ENCODE measurements at regions not wholly inside any gene's neighbourhood (a gene's known extent, or its start where the extent isn't known, plus 50 kb on each side); places are given as distances from the start of the nearest gene placed in this dataset.

GRCh38 chr15:31226021-31226420 lies 100.6 kb upstream of the KLF13 start:
- no peaks in the 10 kb centered on the region for H3K9me3 Mint-ChIP-seq
- H3K27ac Mint-ChIP-seq (ENCODE audit: low read depth) = no peak overlapping the region
- peaks cover 18% of the 10 kb centered on the region for H3K4me1 Mint-ChIP-seq
- H3K27me3 Mint-ChIP-seq = no peaks in the 10 kb centered on the region
- DNase-seq (ENCODE audit: low spot score in 2 of 2) (no peak), ATAC-seq (replicated peaks; ENCODE audit: extremely low read depth, poor library complexity, severe bottlenecking) (no peak)
- H3K4me3 Mint-ChIP-seq = no peak overlapping the region
- no peaks in the 10 kb centered on the region for H3K36me3 Mint-ChIP-seq (ENCODE audit: insufficient read depth)

- Mint-ChIP-seq H3K27me3 (no peaks in the 10 kb centered on the region), H3K9me3 (no peaks in the 10 kb centered on the region), H3K4me1 (peaks cover 18% of the 10 kb centered on the region), H3K27ac (ENCODE audit: low read depth) (no peak overlapping the region), H3K4me3 (no peak overlapping the region), H3K36me3 (ENCODE audit: insufficient read depth) (no peaks in the 10 kb centered on the region)
- ATAC-seq (replicated peaks; ENCODE audit: extremely low read depth, poor library complexity, severe bottlenecking) (no peak), DNase-seq (ENCODE audit: low spot score in 2 of 2) (no peak)
These were observed 99.4 kb upstream of the KLF13 start for GRCh38 chr15:31227235-31227634.

GRCh38 chr15:31228011-31228484 lies 98.6 kb upstream of the KLF13 start:
- Mint-ChIP-seq H3K4me3 (no peak overlapping the region), H3K36me3 (ENCODE audit: insufficient read depth) (no peaks in the 10 kb centered on the region), H3K27ac (ENCODE audit: low read depth) (no peak overlapping the region), H3K4me1 (peaks cover 10% of the 10 kb centered on the region), H3K9me3 (no peaks in the 10 kb centered on the region), H3K27me3 (no peaks in the 10 kb centered on the region)
- DNase-seq (ENCODE audit: low spot score in 2 of 2) (no peak), ATAC-seq (replicated peaks; ENCODE audit: extremely low read depth, poor library complexity, severe bottlenecking) (no peak)

- Mint-ChIP-seq H3K36me3 (ENCODE audit: insufficient read depth) (no peaks in the 10 kb centered on the region), H3K9me3 (no peaks in the 10 kb centered on the region), H3K27ac (ENCODE audit: low read depth) (no peak overlapping the region), H3K4me3 (no peak overlapping the region), H3K27me3 (no peaks in the 10 kb centered on the region), H3K4me1 (peaks cover 4% of the 10 kb centered on the region)
- DNase-seq (ENCODE audit: low spot score in 2 of 2) (no peak), ATAC-seq (replicated peaks; ENCODE audit: extremely low read depth, poor library complexity, severe bottlenecking) (no peak)
These were observed 97.4 kb upstream of the KLF13 start for GRCh38 chr15:31228980-31229826.

- H3K27ac Mint-ChIP-seq (ENCODE audit: low read depth) = no peak overlapping the region
- H3K4me1 Mint-ChIP-seq = no peaks in the 10 kb centered on the region
- H3K36me3 Mint-ChIP-seq (ENCODE audit: insufficient read depth) = no peaks in the 10 kb centered on the region
- H3K4me3 Mint-ChIP-seq = no peak overlapping the region
- ATAC-seq (replicated peaks; ENCODE audit: extremely low read depth, poor library complexity, severe bottlenecking) = peak; percentile 19
- no peaks in the 10 kb centered on the region for H3K27me3 Mint-ChIP-seq
- H3K9me3 Mint-ChIP-seq = no peaks in the 10 kb centered on the region
- DNase-seq (ENCODE audit: low spot score in 2 of 2) = no peak
These were observed 95.8 kb upstream of the KLF13 start for GRCh38 chr15:31230630-31231485.

GRCh38 chr15:31234815-31235214 lies 91.8 kb upstream of the KLF13 start:
- no peak overlapping the region for H3K27ac Mint-ChIP-seq (ENCODE audit: low read depth)
- ATAC-seq (replicated peaks; ENCODE audit: extremely low read depth, poor library complexity, severe bottlenecking) (no peak), DNase-seq (ENCODE audit: low spot score in 2 of 2) (no peak)
- H3K9me3 Mint-ChIP-seq = no peaks in the 10 kb centered on the region
- H3K4me3 Mint-ChIP-seq = no peak overlapping the region
- H3K36me3 Mint-ChIP-seq (ENCODE audit: insufficient read depth) = no peaks in the 10 kb centered on the region
- no peaks in the 10 kb centered on the region for H3K27me3 Mint-ChIP-seq
- peaks cover 16% of the 10 kb centered on the region for H3K4me1 Mint-ChIP-seq

- Mint-ChIP-seq H3K4me1 (peaks cover 16% of the 10 kb centered on the region), H3K4me3 (no peak overlapping the region), H3K9me3 (no peaks in the 10 kb centered on the region), H3K27me3 (no peaks in the 10 kb centered on the region), H3K27ac (ENCODE audit: low read depth) (no peak overlapping the region), H3K36me3 (ENCODE audit: insufficient read depth) (no peaks in the 10 kb centered on the region)
- ATAC-seq (replicated peaks; ENCODE audit: extremely low read depth, poor library complexity, severe bottlenecking) = no peak
- DNase-seq (ENCODE audit: low spot score in 2 of 2) = no peak
These were observed 91.1 kb upstream of the KLF13 start for GRCh38 chr15:31235311-31236183.

- ATAC-seq (replicated peaks; ENCODE audit: extremely low read depth, poor library complexity, severe bottlenecking) = no peak
- Mint-ChIP-seq H3K4me1 (peaks cover 19% of the 10 kb centered on the region), H3K4me3 (no peak overlapping the region), H3K9me3 (no peaks in the 10 kb centered on the region), H3K27ac (ENCODE audit: low read depth) (no peak overlapping the region), H3K27me3 (no peaks in the 10 kb centered on the region), H3K36me3 (ENCODE audit: insufficient read depth) (no peaks in the 10 kb centered on the region)
- no peak for DNase-seq (ENCODE audit: low spot score in 2 of 2)
These were observed 90.2 kb upstream of the KLF13 start for GRCh38 chr15:31236184-31237042.

- H3K27ac Mint-ChIP-seq (ENCODE audit: low read depth) = no peak overlapping the region
- DNase-seq (ENCODE audit: low spot score in 2 of 2) (no peak), ATAC-seq (replicated peaks; ENCODE audit: extremely low read depth, poor library complexity, severe bottlenecking) (no peak)
- H3K36me3 Mint-ChIP-seq (ENCODE audit: insufficient read depth) = no peaks in the 10 kb centered on the region
- H3K4me3 Mint-ChIP-seq = no peak overlapping the region
- H3K4me1 Mint-ChIP-seq = peaks cover 25% of the 10 kb centered on the region
- no peaks in the 10 kb centered on the region for H3K9me3 Mint-ChIP-seq
- H3K27me3 Mint-ChIP-seq = no peaks in the 10 kb centered on the region
These were observed 89.7 kb upstream of the KLF13 start for GRCh38 chr15:31237043-31237324.

- peak overlapping the region; percentile 72 for H3K27ac Mint-ChIP-seq (ENCODE audit: low read depth)
- peaks cover 2% of the 10 kb centered on the region for H3K36me3 Mint-ChIP-seq (ENCODE audit: insufficient read depth)
- H3K4me1 Mint-ChIP-seq = peaks cover 28% of the 10 kb centered on the region
- no peaks in the 10 kb centered on the region for H3K27me3 Mint-ChIP-seq
- H3K9me3 Mint-ChIP-seq = no peaks in the 10 kb centered on the region
- ATAC-seq (replicated peaks; ENCODE audit: extremely low read depth, poor library complexity, severe bottlenecking) (no peak), DNase-seq (ENCODE audit: low spot score in 2 of 2) (no peak)
- H3K4me3 Mint-ChIP-seq = no peak overlapping the region
These were observed 87.7 kb upstream of the KLF13 start for GRCh38 chr15:31238906-31239305.

GRCh38 chr15:31239409-31239808 lies 87.2 kb upstream of the KLF13 start:
- Mint-ChIP-seq H3K27ac (ENCODE audit: low read depth) (peak overlapping the region; percentile 72), H3K9me3 (no peaks in the 10 kb centered on the region), H3K4me3 (no peak overlapping the region), H3K36me3 (ENCODE audit: insufficient read depth) (peaks cover 5% of the 10 kb centered on the region), H3K4me1 (peaks cover 28% of the 10 kb centered on the region), H3K27me3 (no peaks in the 10 kb centered on the region)
- ATAC-seq (replicated peaks; ENCODE audit: extremely low read depth, poor library complexity, severe bottlenecking) = no peak
- no peak for DNase-seq (ENCODE audit: low spot score in 2 of 2)
